ENCODE measurements at regions not wholly inside any gene's neighbourhood (a gene's known extent, or its start where the extent isn't known, plus 50 kb on each side); places are given as distances from the start of the nearest gene placed in this dataset.

DNA sequence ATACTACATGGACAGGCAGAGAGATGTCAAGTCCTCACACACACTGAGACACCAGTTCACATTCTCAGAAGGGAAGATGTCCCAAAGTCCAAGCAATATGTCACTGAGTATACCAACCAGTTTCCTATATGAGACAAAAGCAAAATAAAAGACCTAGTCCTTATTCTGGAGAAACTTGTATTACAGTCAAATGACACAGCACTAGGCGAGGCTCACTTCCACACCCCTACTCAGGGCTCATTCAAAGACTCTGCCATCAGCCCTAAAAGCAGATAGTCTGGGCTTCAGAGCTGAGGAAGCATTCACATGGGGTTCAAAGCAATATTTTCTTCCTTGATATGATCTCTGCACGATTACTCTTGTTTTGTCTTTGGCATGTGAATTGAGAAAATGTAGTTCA, 129.9 kb upstream of the UBL3 start:
- 85% methylated on average over 2 of the region's 2 CpGs for WGBS

DNA sequence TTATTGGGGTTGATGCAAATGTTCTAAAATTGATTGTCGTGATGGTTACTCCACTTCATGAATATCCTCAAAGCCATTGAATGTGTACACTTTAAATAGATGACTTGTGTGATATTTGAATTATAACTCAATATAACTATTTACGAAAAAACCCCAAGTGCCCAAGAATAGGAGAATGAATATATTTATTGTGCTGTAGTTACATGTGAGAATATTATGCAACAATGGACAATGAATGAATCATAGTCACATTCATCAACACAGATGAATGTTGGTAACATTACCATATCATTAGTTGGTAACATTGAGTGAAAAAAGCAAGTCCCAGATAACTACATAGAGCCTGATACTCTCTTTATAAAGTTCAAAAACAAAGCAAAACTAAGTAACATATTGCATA, 127.8 kb upstream of the UBL3 start:
- 94% methylated on average over 2 of the region's 2 CpGs for WGBS
- no peak overlapping the region for H3K27ac ChIP-seq (ENCODE audit: low read depth in 1 of 2, low read length in 2 of 2)
- TF ChIP-seq EGR1 (IDR thresholded peaks at IDR 0.05; ENCODE audit: low read depth in 2 of 2) (no peak), RAD21 (IDR thresholded peaks at IDR 0.05) (no peak), YY1 (IDR thresholded peaks at IDR 0.05) (no peak), FOXA1 (IDR thresholded peaks at IDR 0.05) (no peak), TAF1 (conservative IDR thresholded peaks at IDR 0.05) (no peak), ATF3 (IDR thresholded peaks at IDR 0.05) (no peak)
- TF ChIP-seq, protein P1, sequence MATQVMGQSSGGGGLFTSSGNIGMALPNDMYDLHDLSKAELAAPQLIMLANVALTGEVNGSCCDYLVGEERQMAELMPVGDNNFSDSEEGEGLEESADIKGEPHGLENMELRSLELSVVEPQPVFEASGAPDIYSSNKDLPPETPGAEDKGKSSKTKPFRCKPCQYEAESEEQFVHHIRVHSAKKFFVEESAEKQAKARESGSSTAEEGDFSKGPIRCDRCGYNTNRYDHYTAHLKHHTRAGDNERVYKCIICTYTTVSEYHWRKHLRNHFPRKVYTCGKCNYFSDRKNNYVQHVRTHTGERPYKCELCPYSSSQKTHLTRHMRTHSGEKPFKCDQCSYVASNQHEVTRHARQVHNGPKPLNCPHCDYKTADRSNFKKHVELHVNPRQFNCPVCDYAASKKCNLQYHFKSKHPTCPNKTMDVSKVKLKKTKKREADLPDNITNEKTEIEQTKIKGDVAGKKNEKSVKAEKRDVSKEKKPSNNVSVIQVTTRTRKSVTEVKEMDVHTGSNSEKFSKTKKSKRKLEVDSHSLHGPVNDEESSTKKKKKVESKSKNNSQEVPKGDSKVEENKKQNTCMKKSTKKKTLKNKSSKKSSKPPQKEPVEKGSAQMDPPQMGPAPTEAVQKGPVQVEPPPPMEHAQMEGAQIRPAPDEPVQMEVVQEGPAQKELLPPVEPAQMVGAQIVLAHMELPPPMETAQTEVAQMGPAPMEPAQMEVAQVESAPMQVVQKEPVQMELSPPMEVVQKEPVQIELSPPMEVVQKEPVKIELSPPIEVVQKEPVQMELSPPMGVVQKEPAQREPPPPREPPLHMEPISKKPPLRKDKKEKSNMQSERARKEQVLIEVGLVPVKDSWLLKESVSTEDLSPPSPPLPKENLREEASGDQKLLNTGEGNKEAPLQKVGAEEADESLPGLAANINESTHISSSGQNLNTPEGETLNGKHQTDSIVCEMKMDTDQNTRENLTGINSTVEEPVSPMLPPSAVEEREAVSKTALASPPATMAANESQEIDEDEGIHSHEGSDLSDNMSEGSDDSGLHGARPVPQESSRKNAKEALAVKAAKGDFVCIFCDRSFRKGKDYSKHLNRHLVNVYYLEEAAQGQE (IDR thresholded peaks at IDR 0.05): no peak
- peaks cover 0 to 2% (median 0%) of the 10 kb centered on the region in 4 donors for H3K9me3 ChIP-seq (ENCODE audit: control insufficient read depth in 4 of 4, low read length in 3 of 4)
- no peak overlapping the region for H3K4me3 ChIP-seq (ENCODE audit: low read depth in 1 of 3, low read length in 3 of 3)
- H3K36me3 ChIP-seq (ENCODE audit: control insufficient read depth in 4 of 4, insufficient read depth in 3 of 4, low read depth in 1 of 4, low read length in 3 of 4): no peaks in the 10 kb centered on the region
- no peaks in the 10 kb centered on the region for H3K27me3 ChIP-seq (ENCODE audit: control insufficient read depth in 4 of 4, insufficient read depth in 4 of 4, low read length in 3 of 4)
- no peak for DNase-seq (ENCODE audit: low spot score)
- H3K4me1 ChIP-seq (ENCODE audit: control insufficient read depth in 4 of 4, insufficient read depth in 4 of 4, low read length in 3 of 4): no peaks in the 10 kb centered on the region
- H3K9ac ChIP-seq (ENCODE audit: low read depth in 1 of 2, low read length in 2 of 2): no peak overlapping the region

More for the DNA sequence above, 129.9 kb upstream of the UBL3 start:
- H3K9me3 ChIP-seq (ENCODE audit: control insufficient read depth in 4 of 4, low read length in 3 of 4): peaks cover 0 to 2% (median 0%) of the 10 kb centered on the region in 4 donors
- no peak for DNase-seq (ENCODE audit: low spot score)
- no peaks in the 10 kb centered on the region for H3K4me1 ChIP-seq (ENCODE audit: control insufficient read depth in 4 of 4, insufficient read depth in 4 of 4, low read length in 3 of 4)
- H3K36me3 ChIP-seq (ENCODE audit: control insufficient read depth in 4 of 4, insufficient read depth in 3 of 4, low read depth in 1 of 4, low read length in 3 of 4): no peaks in the 10 kb centered on the region
- H3K9ac ChIP-seq (ENCODE audit: low read depth in 1 of 2, low read length in 2 of 2): no peak overlapping the region
- TF ChIP-seq ZBTB33 (IDR thresholded peaks at IDR 0.05): no peak
- TF ChIP-seq, protein P1 (IDR thresholded peaks at IDR 0.05): no peak
- TF ChIP-seq HNF4A (conservative IDR thresholded peaks at IDR 0.05): no peak
- TF ChIP-seq SP1 (IDR thresholded peaks at IDR 0.05): no peak
- no peak for TF ChIP-seq YY1 (IDR thresholded peaks at IDR 0.05)
- TF ChIP-seq RAD21 (IDR thresholded peaks at IDR 0.05): no peak
- TF ChIP-seq MAX (IDR thresholded peaks at IDR 0.05): no peak
- no peak for TF ChIP-seq ATF3 (IDR thresholded peaks at IDR 0.05)
- no peak overlapping the region for H3K4me3 ChIP-seq (ENCODE audit: low read depth in 1 of 3, low read length in 3 of 3)
- no peaks in the 10 kb centered on the region for H3K27me3 ChIP-seq (ENCODE audit: control insufficient read depth in 4 of 4, insufficient read depth in 4 of 4, low read length in 3 of 4)
- no peak overlapping the region for H3K27ac ChIP-seq (ENCODE audit: low read depth in 1 of 2, low read length in 2 of 2)

Data from liver (tissue), 7 donors.